Tibial nerve (tissue), 4 donors: ENCODE measurements at regions not wholly inside any gene's neighbourhood (a gene's known extent, or its start where the extent isn't known, plus 50 kb on each side); places are given as distances from the start of the nearest gene placed in this dataset.

Experiments used
- DNase-seq, 2 donors: peaks; one replicate each; pipeline ENCODE4 v3.0.0-alpha.2; 2019; ENCODE audit warnings: low spot score in 2 of 2
- H3K27ac ChIP-seq, 4 donors: fragments of 200-600 bp; sonication (generic) in 3 of 4; one replicate each; pipeline ENCODE4 v1.5.1; 2017 to 2019; ENCODE audit warnings: mild to moderate bottlenecking in 1 of 4
- H3K27me3 ChIP-seq, 2 donors: fragments of 200-600 bp; sonication (generic) in 1 of 2; one replicate each; pipeline versions ENCODE4 v1.5.1 to v1.6.0; 2017 to 2019
- H3K36me3 ChIP-seq, 3 donors: fragments of 200-600 bp; sonication (generic); one replicate each; pipeline ENCODE4 v1.5.1; 2018 to 2019
- H3K4me1 ChIP-seq, 4 donors: fragments of 200-600 bp; sonication (generic) in 3 of 4; one replicate each; pipeline ENCODE4 v1.5.1; 2017 to 2019
- H3K4me3 ChIP-seq, 4 donors: fragments of 200-600 bp; sonication (generic) in 3 of 4; one replicate each; pipeline ENCODE4 v1.5.1; 2017 to 2019; ENCODE audit warnings: mild to moderate bottlenecking in 1 of 4, moderate library complexity in 1 of 4
- H3K9me3 ChIP-seq, 4 donors: fragments of 200-600 bp; sonication (generic) in 3 of 4; one replicate each; pipeline ENCODE4 v1.5.1; 2017 to 2019
- EP300 ChIP-seq, 2 donors: sonication (generic); formaldehyde crosslinking; IDR thresholded peaks; one replicate each; pipeline ENCODE4 v1.6.1; 2017; ENCODE audit warnings: antibody characterized with exemption in 2 of 2, mild to moderate bottlenecking in 1 of 2
- POLR2A ChIP-seq, 2 donors: fragments of 450-650 bp; IDR thresholded peaks; one replicate each; pipeline ENCODE4 v1.6.1; 2017; ENCODE audit warnings: antibody characterized with exemption in 2 of 2, mild to moderate bottlenecking in 2 of 2, moderate library complexity in 2 of 2
- WGBS, 2 donors: methylation state at CpG; one replicate each; pipeline ENCODE4 v1.1.5; 2018; 5-methylcytosine and 5-hydroxymethylcytosine counted together
- TF ChIP-seq, protein P1 (sequence below), 5 experiments: fragments of 200-600 bp in 3 of 5; fragments of 450-650 bp in 2 of 5; sonication (generic) in 3 of 5; IDR thresholded peaks; one replicate each; pipeline ENCODE4 v1.5.1; 2016 to 2019; ENCODE audit warnings: antibody characterized with exemption in 5 of 5, mild to moderate bottlenecking in 3 of 5, moderate library complexity in 2 of 5

DNA sequence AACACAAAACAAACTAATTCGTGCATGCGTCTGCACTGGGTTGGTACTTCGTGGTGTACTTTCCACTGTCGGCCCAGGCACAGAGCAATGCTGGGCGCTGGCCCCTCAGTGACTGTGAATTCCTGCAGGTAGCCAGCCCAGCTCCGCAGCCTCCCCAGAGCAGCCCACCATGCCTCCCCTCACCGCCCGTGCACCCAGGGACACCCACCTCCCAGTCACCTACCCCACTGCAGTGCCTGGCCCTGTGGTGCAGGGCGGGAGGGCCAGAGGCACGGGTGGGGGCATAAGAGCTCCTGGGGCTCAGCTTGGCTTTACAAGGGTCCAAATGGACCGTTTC, 93.1 kb upstream of the ZNF507 start:
- H3K9me3 ChIP-seq = no peaks in the 10 kb centered on the region
- peaks cover 0 to 5% of the 10 kb centered on the region in 2 donors for H3K27me3 ChIP-seq
- H3K4me1 ChIP-seq = no peaks in the 10 kb centered on the region
- TF ChIP-seq POLR2A (IDR thresholded peaks at IDR 0.05) (no peak), EP300 (IDR thresholded peaks at IDR 0.05) (no peak)
- TF ChIP-seq, protein P1, sequence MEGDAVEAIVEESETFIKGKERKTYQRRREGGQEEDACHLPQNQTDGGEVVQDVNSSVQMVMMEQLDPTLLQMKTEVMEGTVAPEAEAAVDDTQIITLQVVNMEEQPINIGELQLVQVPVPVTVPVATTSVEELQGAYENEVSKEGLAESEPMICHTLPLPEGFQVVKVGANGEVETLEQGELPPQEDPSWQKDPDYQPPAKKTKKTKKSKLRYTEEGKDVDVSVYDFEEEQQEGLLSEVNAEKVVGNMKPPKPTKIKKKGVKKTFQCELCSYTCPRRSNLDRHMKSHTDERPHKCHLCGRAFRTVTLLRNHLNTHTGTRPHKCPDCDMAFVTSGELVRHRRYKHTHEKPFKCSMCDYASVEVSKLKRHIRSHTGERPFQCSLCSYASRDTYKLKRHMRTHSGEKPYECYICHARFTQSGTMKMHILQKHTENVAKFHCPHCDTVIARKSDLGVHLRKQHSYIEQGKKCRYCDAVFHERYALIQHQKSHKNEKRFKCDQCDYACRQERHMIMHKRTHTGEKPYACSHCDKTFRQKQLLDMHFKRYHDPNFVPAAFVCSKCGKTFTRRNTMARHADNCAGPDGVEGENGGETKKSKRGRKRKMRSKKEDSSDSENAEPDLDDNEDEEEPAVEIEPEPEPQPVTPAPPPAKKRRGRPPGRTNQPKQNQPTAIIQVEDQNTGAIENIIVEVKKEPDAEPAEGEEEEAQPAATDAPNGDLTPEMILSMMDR (IDR thresholded peaks at IDR 0.05) = no peak
- DNase-seq = no peak
- no peak overlapping the region for H3K4me3 ChIP-seq
- no peak overlapping the region for H3K27ac ChIP-seq
- no peaks in the 10 kb centered on the region for H3K36me3 ChIP-seq
- WGBS, 2 donors = 71 to 78% methylated on average over 9 to 10 of the region's 11 CpGs

DNA sequence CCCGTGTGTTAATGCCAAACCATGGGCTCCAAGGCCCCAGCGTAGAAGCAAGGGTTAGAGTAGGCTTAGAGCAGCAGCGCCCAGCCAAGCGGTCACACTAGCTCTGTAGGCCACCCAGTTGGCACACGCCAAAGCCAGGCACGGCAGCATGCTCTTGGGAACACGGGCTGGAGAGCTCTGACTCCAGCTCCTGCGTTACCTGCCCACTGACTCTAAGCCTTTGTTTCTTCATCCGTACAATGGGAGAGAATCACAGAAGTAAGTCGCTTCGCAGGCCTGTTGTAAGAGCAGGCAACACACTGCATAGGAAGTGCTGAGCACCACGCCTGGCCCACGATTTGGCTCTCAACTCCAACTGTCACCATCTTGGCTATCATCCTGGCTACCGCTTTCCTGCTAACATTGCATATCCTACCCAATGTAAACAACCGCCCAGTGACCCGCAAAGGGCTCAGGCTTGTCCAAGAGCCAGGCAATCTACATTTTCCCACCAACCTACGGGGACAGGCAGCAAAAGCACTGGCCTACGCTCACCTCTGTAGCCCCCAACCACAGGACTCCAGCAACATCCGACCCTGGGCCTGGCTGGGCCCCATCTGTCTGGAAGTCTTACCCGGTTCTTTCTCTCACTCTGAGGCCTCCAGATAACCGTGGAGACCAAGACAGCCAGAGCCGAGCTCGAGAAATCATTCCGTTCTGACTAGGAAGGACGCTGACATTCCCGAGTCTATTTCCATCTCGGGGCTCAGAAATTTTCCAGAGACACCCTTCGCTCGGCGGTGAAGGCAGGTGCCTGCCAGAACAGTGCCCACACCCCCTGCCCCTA, 91.5 kb upstream of the ZNF507 start:
- no peak for TF ChIP-seq EP300 (IDR thresholded peaks at IDR 0.05)
- TF ChIP-seq POLR2A (IDR thresholded peaks at IDR 0.05) = no peak
- TF ChIP-seq, protein P1 (IDR thresholded peaks at IDR 0.05) = no peak
- WGBS, 2 donors = 89 to 91% methylated on average over 27 to 30 of the region's 30 CpGs
- DNase-seq = no peak
- no peak overlapping the region for H3K4me3 ChIP-seq
- no peaks in the 10 kb centered on the region for H3K4me1 ChIP-seq
- H3K27me3 ChIP-seq = peaks cover 0 to 5% of the 10 kb centered on the region in 2 donors
- no peaks in the 10 kb centered on the region for H3K36me3 ChIP-seq
- H3K27ac ChIP-seq = no peak overlapping the region
- H3K9me3 ChIP-seq = no peaks in the 10 kb centered on the region

DNA sequence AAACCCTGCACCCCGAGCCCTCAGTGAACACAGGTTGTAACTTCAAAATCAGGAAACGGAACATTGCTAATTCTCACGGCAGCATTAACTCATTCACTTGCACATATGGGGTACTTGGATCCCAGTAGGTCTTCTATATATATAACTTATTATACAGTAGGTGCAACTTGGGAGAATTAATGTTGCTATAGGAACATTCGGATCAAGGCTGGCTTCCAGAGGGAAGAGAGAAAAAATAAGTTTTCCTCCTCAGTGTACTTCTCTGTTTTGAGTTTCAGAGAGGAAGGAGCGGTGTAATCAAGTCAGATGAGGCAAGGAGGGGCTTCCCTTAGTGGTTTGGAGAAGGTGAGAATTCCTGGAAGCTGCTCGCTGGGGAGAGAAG, 90.9 kb upstream of the ZNF507 start:
- no peak for DNase-seq
- no peak overlapping the region for H3K4me3 ChIP-seq
- H3K4me1 ChIP-seq = no peaks in the 10 kb centered on the region
- no peaks in the 10 kb centered on the region for H3K9me3 ChIP-seq
- H3K36me3 ChIP-seq = no peaks in the 10 kb centered on the region
- TF ChIP-seq EP300 (IDR thresholded peaks at IDR 0.05) (no peak), POLR2A (IDR thresholded peaks at IDR 0.05) (no peak)
- TF ChIP-seq, protein P1 (IDR thresholded peaks at IDR 0.05) = no peak
- WGBS, 2 donors = 64 to 72% methylated on average over 6 of the region's 6 CpGs
- H3K27ac ChIP-seq = no peak overlapping the region
- peaks cover 0 to 5% of the 10 kb centered on the region in 2 donors for H3K27me3 ChIP-seq

DNA sequence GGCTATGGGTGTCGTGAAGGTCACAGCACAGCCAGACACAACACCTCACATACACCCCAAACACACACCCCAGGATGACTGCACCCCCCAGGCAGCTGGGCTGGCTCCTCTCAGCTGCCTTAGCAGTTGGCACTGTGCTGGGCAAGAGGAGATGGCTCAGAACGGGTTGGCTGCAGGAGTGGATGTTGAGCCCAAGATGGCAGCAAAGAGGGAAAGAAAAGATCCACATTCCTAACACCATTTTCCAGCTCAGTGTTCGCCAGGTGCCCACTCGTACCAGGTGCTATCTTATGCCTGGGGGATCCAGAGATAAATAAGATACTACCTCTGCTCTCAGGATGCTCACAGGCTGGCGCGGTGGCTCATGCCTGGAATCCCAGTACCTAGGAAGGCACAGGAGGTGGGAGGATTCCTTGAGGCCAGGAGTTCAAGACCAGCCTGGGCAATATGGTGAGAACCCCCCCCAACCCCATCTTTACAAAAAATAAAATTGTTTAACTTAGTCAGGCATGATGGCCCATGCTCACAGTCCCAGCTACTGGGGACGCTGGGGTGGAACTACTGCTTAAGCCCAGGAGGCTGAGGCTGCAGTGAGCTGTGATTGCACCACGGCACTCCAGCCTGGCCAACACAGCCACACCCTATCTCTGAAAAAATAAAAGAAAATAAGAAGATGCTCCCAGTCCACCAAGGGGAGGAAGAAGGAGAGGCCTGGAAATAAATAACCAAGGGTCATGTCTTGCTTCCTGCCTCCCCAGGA, 89.7 kb upstream of the ZNF507 start:
- no peaks in the 10 kb centered on the region for H3K36me3 ChIP-seq
- peaks cover 0 to 5% of the 10 kb centered on the region in 2 donors for H3K27me3 ChIP-seq
- TF ChIP-seq, protein P1 (IDR thresholded peaks at IDR 0.05) = no peak
- TF ChIP-seq EP300 (IDR thresholded peaks at IDR 0.05) = no peak
- no peak for TF ChIP-seq POLR2A (IDR thresholded peaks at IDR 0.05)
- no peak overlapping the region for H3K27ac ChIP-seq
- 85 to 87% methylated on average over 8 of the region's 8 CpGs for WGBS, 2 donors
- H3K4me3 ChIP-seq = no peak overlapping the region
- no peaks in the 10 kb centered on the region for H3K4me1 ChIP-seq
- no peak for DNase-seq
- no peaks in the 10 kb centered on the region for H3K9me3 ChIP-seq

DNA sequence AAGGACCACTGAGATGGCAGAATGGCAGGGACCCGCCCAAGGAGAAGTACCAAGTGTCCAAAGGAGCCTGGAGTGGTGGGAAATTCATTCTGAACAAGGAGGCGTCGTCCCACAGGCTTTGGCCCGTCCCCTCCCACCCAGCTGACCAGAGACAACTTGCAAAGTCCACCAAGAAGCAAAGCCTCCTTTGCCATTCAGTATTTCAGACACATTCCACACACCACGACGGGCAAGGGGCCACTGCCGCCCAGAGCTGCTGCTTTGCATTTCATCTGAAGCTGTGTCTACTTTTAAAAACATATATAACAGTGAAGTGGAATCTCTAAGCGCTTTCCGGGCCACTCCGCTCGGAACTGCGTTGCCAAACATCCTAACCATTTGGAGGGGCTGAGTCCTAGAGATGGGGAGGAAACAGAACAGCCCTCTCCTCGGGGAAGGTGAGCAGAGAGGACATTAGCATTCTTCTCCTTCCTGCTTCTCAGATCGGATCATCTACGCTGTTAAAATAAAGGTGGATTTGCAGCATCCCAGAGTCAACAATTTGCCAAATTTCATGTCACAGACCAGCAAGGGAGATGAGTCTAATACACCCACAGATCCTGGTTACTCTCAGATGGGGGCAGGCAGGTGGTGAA, 89.0 kb upstream of the ZNF507 start:
- 75 to 85% methylated on average over 14 to 15 of the region's 15 CpGs for WGBS, 2 donors
- Histone ChIP-seq H3K9me3 (no peaks in the 10 kb centered on the region), H3K27me3 (peaks cover 0 to 5% of the 10 kb centered on the region in 2 donors), H3K27ac (no peak overlapping the region), H3K4me3 (no peak overlapping the region), H3K4me1 (no peaks in the 10 kb centered on the region), H3K36me3 (no peaks in the 10 kb centered on the region)
- TF ChIP-seq EP300 (IDR thresholded peaks at IDR 0.05) (no peak), POLR2A (IDR thresholded peaks at IDR 0.05) (no peak)
- TF ChIP-seq, protein P1 (IDR thresholded peaks at IDR 0.05) = no peak
- DNase-seq = no peak
